SK-N-SH (cell line): ENCODE measurements at regions not wholly inside any gene's neighbourhood (a gene's known extent, or its start where the extent isn't known, plus 50 kb on each side); places are given as distances from the start of the nearest gene placed in this dataset.
"Not testable (repeated sequence)": the region's sequence is repeated elsewhere in the genome, so short reads cannot be mapped to it uniquely, and the experiment has no call there.

Experiments used
- CTCF ChIA-PET: fragments of 300-600, 350-600 bp; formaldehyde crosslinking; extraction: SDS; loops from one replicate; lab custom pipeline; 2021; lab: Yijun Ruan, JAX
- POLR2A ChIA-PET: fragments of 350-600 bp; sonication (Branson Sonifier 250); formaldehyde crosslinking; extraction: SDS; loops from one replicate; lab custom pipeline; 2020; ENCODE audit warnings: antibody characterized with exemption, inconsistent platforms; lab: Yijun Ruan, JAX
- DNase-seq: peaks from one replicate; pipeline ENCODE4 v3.0.0; 2012
- H2AFZ ChIP-seq: fragments of 200-600 bp; sonication (generic); 2 replicates; pipeline ENCODE4 v1.8.1; 2016; ENCODE audit warnings: antibody characterized with exemption, mild to moderate bottlenecking, low read depth
- H3F3A ChIP-seq: fragments of 200-600 bp; sonication (generic); replicated peaks from 2 replicates; pipeline ENCODE3; 2016; ENCODE audit warnings: antibody characterized with exemption, mild to moderate bottlenecking; ENCODE audit not compliant: insufficient read depth
- H3K27ac ChIP-seq, 2 experiments: fragments of 200-500 bp in 1 of 2; fragments of 200-600 bp in 1 of 2; sonication (Bioruptor generic) in 1 of 2; sonication (generic), shearing (Covaris generic) in 1 of 2; 2 replicates each; pipeline versions ENCODE4 v1.5.1 to v1.6.1; 2014 to 2016; ENCODE audit warnings: low read depth in 2 of 2, inconsistent platforms in 1 of 2, low read length in 1 of 2, mild to moderate bottlenecking in 1 of 2, mixed read lengths in 1 of 2
- H3K27me3 ChIP-seq: fragments of 200-600 bp; sonication (generic), shearing (Covaris generic); 2 replicates; pipeline ENCODE4 v1.6.1; 2016; ENCODE audit warnings: mixed run types; ENCODE audit not compliant: insufficient read depth
- H3K36me3 ChIP-seq, 2 experiments: fragments of 200-500 bp in 1 of 2; fragments of 200-600 bp in 1 of 2; sonication (Bioruptor generic) in 1 of 2; sonication (generic) in 1 of 2; replicated peaks in 1 of 2; 2 replicates each; pipeline versions ENCODE3 to v1.5.1; 2014 to 2016; ENCODE audit warnings: low read length in 1 of 2, mild to moderate bottlenecking in 1 of 2; ENCODE audit not compliant: insufficient read depth in 2 of 2, control insufficient read depth in 1 of 2
- H3K4me1 ChIP-seq, 2 experiments: fragments of 200-500 bp in 1 of 2; fragments of 200-600 bp in 1 of 2; sonication (Bioruptor generic) in 1 of 2; sonication (generic), shearing (Covaris generic) in 1 of 2; 2 replicates each; pipeline versions ENCODE4 v1.5.1 to v1.6.1; 2014 to 2016; ENCODE audit warnings: low read depth in 1 of 2, low read length in 1 of 2, mixed run types in 1 of 2; ENCODE audit not compliant: insufficient read depth in 2 of 2, control insufficient read depth in 1 of 2
- H3K4me2 ChIP-seq: fragments of 200-600 bp; sonication (generic), shearing (Covaris generic); 2 replicates; pipeline ENCODE4 v1.6.1; 2017; ENCODE audit warnings: mixed run types
- H3K4me3 ChIP-seq, 2 experiments: fragments of 200-500 bp in 1 of 2; fragments of 200-600 bp in 1 of 2; sonication (Bioruptor generic) in 1 of 2; sonication (generic), shearing (Covaris generic) in 1 of 2; 2 replicates each; pipeline versions ENCODE4 v1.5.1 to v1.8.1; 2014 to 2016; ENCODE audit warnings: low read depth in 2 of 2, inconsistent platforms in 1 of 2, low read length in 1 of 2, mild to moderate bottlenecking in 1 of 2, mixed read lengths in 1 of 2, moderate library complexity in 1 of 2
- H3K79me2 ChIP-seq: fragments of 200-600 bp; sonication (generic); 2 replicates; pipeline ENCODE4 v1.8.1; 2017; ENCODE audit warnings: mild to moderate bottlenecking; ENCODE audit not compliant: insufficient read depth
- H3K9ac ChIP-seq: fragments of 200-600 bp; sonication (generic); 2 replicates; pipeline ENCODE4 v1.6.1; 2017; ENCODE audit warnings: mixed run types
- H3K9me2 ChIP-seq: fragments of 200-600 bp; sonication (generic); 2 replicates; pipeline ENCODE4 v1.6.1; 2017; ENCODE audit warnings: mixed run types
- H3K9me3 ChIP-seq: fragments of 200-600 bp; sonication (generic); 2 replicates; pipeline ENCODE4 v1.6.1; 2017; ENCODE audit warnings: mixed run types, mild to moderate bottlenecking, moderate library complexity
- H4K20me1 ChIP-seq: fragments of 200-600 bp; sonication (generic); 2 replicates; pipeline ENCODE4 v1.6.1; 2017; ENCODE audit warnings: mild to moderate bottlenecking, mixed run types; ENCODE audit not compliant: insufficient read depth
- CHD2 ChIP-seq: fragments of 150-350 bp; IDR thresholded peaks from 2 replicates; pipeline ENCODE4 v1.6.1; 2018; ENCODE audit warnings: low read length; ENCODE audit not compliant: partially characterized antibody
- ELF1 ChIP-seq: IDR thresholded peaks from 2 replicates; pipeline ENCODE4 v1.4.0; 2012
- FOSL2 ChIP-seq: IDR thresholded peaks from 2 replicates; pipeline ENCODE4 v1.4.0; 2012; ENCODE audit warnings: low read depth, mild to moderate bottlenecking, moderate library complexity, borderline replicate concordance
- GABPA ChIP-seq: IDR thresholded peaks from 2 replicates; pipeline ENCODE4 v1.4.0; 2012; ENCODE audit warnings: low read depth, mild to moderate bottlenecking
- GATA2 ChIP-seq: sonication (generic); formaldehyde crosslinking; IDR thresholded peaks from 2 replicates; pipeline ENCODE4 v1.5.0; 2020; ENCODE audit warnings: mild to moderate bottlenecking, missing genetic modification reagents
- IRF3 ChIP-seq: fragments of 150-350 bp; IDR thresholded peaks from 2 replicates; pipeline ENCODE4 v1.6.1; 2016; ENCODE audit warnings: mild to moderate bottlenecking, low read depth, low read length
- JUND ChIP-seq: IDR thresholded peaks from 2 replicates; pipeline ENCODE4 v1.4.0; 2012
- NFIC ChIP-seq: IDR thresholded peaks from 2 replicates; pipeline ENCODE4 v1.4.0; 2012; ENCODE audit warnings: borderline replicate concordance
- NRF1 ChIP-seq: IDR thresholded peaks from 2 replicates; pipeline ENCODE4 v1.6.1; 2012; ENCODE audit warnings: low read depth, mild to moderate bottlenecking, low read length
- PBX3 ChIP-seq: IDR thresholded peaks from 2 replicates; pipeline ENCODE4; 2012
- POLR2AphosphoS5 ChIP-seq: IDR thresholded peaks from 2 replicates; pipeline ENCODE4 v1.6.1; 2012; ENCODE audit warnings: low read depth, low read length
- RAD21 ChIP-seq: IDR thresholded peaks from 2 replicates; pipeline ENCODE4 v1.6.1; 2012; ENCODE audit warnings: mild to moderate bottlenecking, low read length
- RFX5 ChIP-seq: IDR thresholded peaks from 2 replicates; pipeline ENCODE4 v1.6.1; 2012; ENCODE audit warnings: mild to moderate bottlenecking, improper control_type of control experiment, low read length
- RXRA ChIP-seq: IDR thresholded peaks from 2 replicates; pipeline ENCODE4 v1.4.0; 2012; ENCODE audit warnings: low read depth, mild to moderate bottlenecking, borderline replicate concordance
- TEAD4 ChIP-seq: IDR thresholded peaks from 2 replicates; pipeline ENCODE4 v1.4.0; 2012; ENCODE audit warnings: mild to moderate bottlenecking, borderline replicate concordance; ENCODE audit not compliant: insufficient read depth
- YY1 ChIP-seq: IDR thresholded peaks from 2 replicates; pipeline ENCODE4 v1.4.0; 2012; ENCODE audit warnings: low read depth, mild to moderate bottlenecking
- WGBS: methylation state at CpG from one replicate; pipeline ENCODE4 v1.1.6; 2017; ENCODE audit warnings: low lambda C conversion rate; 5-methylcytosine and 5-hydroxymethylcytosine counted together
- TF ChIP-seq, protein P1 (sequence below): IDR thresholded peaks from 2 replicates; pipeline ENCODE4 v1.4.0; 2012; ENCODE audit warnings: low read depth, borderline replicate concordance
- TF ChIP-seq, protein P2 (sequence below): IDR thresholded peaks from 2 replicates; pipeline ENCODE4 v1.4.0; 2012; ENCODE audit warnings: low read depth

- Histone ChIP-seq H3K9ac (no peak overlapping the region), H3K9me2 (no peaks in the 10 kb centered on the region), H3K27me3 (no peaks in the 10 kb centered on the region), H3K79me2 (no peaks in the 10 kb centered on the region), H4K20me1 (no peaks in the 10 kb centered on the region), H3K9me3 (peaks cover 6% of the 10 kb centered on the region; the same call in 1 of the 2 replicates), H3K4me3 (no peak overlapping the region), H3K4me1 (no peaks in the 10 kb centered on the region), H2AFZ (no peak overlapping the region), H3K36me3 (no peaks in the 10 kb centered on the region), H3F3A (no peaks in the 10 kb centered on the region), H3K27ac (no peak overlapping the region), H3K4me2 (no peak overlapping the region)
- WGBS: 4% methylated on average over 4 of the region's 4 CpGs
- CTCF ChIA-PET: no interaction called here
- TF ChIP-seq NFIC (no peak), PBX3 (no peak), RFX5 (no peak), JUND (no peak), YY1 (no peak), POLR2AphosphoS5 (no peak)
- TF ChIP-seq, protein P1, sequence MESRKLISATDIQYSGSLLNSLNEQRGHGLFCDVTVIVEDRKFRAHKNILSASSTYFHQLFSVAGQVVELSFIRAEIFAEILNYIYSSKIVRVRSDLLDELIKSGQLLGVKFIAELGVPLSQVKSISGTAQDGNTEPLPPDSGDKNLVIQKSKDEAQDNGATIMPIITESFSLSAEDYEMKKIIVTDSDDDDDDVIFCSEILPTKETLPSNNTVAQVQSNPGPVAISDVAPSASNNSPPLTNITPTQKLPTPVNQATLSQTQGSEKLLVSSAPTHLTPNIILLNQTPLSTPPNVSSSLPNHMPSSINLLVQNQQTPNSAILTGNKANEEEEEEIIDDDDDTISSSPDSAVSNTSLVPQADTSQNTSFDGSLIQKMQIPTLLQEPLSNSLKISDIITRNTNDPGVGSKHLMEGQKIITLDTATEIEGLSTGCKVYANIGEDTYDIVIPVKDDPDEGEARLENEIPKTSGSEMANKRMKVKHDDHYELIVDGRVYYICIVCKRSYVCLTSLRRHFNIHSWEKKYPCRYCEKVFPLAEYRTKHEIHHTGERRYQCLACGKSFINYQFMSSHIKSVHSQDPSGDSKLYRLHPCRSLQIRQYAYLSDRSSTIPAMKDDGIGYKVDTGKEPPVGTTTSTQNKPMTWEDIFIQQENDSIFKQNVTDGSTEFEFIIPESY: no peak
- POLR2A ChIA-PET: no interaction called here
- no peak for DNase-seq
Measured at GRCh38 chr16:6749698-6750097, 582.9 kb upstream of the RBFOX1 start.

DNA sequence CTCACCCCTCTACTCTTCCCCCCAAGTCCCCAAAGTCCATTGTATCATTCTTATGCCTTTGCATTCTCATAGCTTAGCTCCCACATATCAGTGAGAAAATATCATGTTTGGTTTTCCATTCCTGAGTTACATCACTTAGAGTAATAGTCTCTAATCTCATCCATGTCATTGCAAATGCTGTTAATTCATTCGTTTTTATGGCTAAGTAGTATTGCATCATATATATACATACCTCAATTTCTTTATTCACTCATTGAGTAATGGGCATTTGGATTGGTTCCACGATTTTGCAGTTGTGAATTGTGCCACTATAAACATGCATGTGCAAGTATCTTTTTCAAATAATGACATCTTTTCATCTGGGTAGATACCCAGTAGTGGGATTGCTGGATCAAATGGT, 596.3 kb upstream of the RBFOX1 start:
- H3K27ac ChIP-seq, CTCF ChIA-PET, H3K79me2 ChIP-seq, H3K4me1 ChIP-seq, H3K9me3 ChIP-seq, DNase-seq, H3K36me3 ChIP-seq, POLR2A ChIA-PET, H3K27me3 ChIP-seq, H2AFZ ChIP-seq, H3K4me3 ChIP-seq, H3F3A ChIP-seq, H3K9ac ChIP-seq, H4K20me1 ChIP-seq, H3K4me2 ChIP-seq, H3K9me2 ChIP-seq: not testable (repeated sequence)
- WGBS: 0% methylated on average over 2 of the region's 2 CpGs

DNA sequence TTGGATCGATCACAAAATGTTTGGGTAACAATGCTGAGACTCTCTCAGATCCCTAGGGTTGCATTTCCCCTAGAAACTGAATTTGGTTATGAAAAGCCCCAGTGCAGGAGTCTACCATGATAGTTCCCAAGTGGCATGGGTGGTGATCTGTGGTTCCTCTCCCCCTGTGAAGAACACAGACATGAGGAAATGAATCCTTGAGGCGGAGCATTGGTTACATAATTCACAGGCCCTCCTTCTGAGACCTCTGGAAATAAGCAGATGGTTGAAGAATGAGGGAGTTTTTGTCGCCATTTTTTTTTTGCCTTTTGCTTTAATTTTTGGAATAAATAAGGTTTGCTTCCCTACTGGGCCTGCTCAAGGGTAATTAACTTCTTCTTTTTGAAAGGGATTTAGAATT, 597.0 kb upstream of the RBFOX1 start:
- Histone ChIP-seq H3K79me2 (no peaks in the 10 kb centered on the region), H3K9ac (no peak overlapping the region), H3K9me3 (no peaks in the 10 kb centered on the region), H3K4me3 (no peak overlapping the region), H3K27ac (no peak overlapping the region), H2AFZ (no peak overlapping the region), H4K20me1 (no peaks in the 10 kb centered on the region), H3K4me1 (no peaks in the 10 kb centered on the region), H3F3A (no peaks in the 10 kb centered on the region), H3K36me3 (no peaks in the 10 kb centered on the region), H3K9me2 (no peaks in the 10 kb centered on the region), H3K27me3 (no peaks in the 10 kb centered on the region), H3K4me2 (no peak overlapping the region)
- WGBS: 0% methylated on average over 3 of the region's 3 CpGs
- no peak for DNase-seq
- CTCF ChIA-PET: no interaction called here
- POLR2A ChIA-PET: no interaction called here
- TF ChIP-seq NRF1 (no peak), RFX5 (no peak), YY1 (no peak), GABPA (no peak), NFIC (no peak), CHD2 (no peak), RAD21 (no peak), GATA2 (CRISPR knock-in tag) (no peak), TEAD4 (no peak), RXRA (no peak), FOSL2 (no peak), ELF1 (no peak), IRF3 (no peak)
- TF ChIP-seq, protein P1: no peak
- TF ChIP-seq, protein P2, sequence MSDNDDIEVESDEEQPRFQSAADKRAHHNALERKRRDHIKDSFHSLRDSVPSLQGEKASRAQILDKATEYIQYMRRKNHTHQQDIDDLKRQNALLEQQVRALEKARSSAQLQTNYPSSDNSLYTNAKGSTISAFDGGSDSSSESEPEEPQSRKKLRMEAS: no peak
